ENCODE measurements at regions not wholly inside any gene's neighbourhood (a gene's known extent, or its start where the extent isn't known, plus 50 kb on each side); places are given as distances from the start of the nearest gene placed in this dataset.

GRCh38 chr5:12392246-12392645 is 488.0 kb upstream of the CTNND2 start:
- DNase-seq (ENCODE audit: low read depth): no peak
- no peak for TF ChIP-seq CTCF (IDR thresholded peaks at IDR 0.05; ENCODE audit: insufficient read depth, low read depth, low read length)
- H3K4me3 ChIP-seq (ENCODE audit: low read depth, low read length): no peak overlapping the region

- DNase-seq (ENCODE audit: low read depth): no peak
- H3K4me3 ChIP-seq (ENCODE audit: low read depth, low read length): no peak overlapping the region
- TF ChIP-seq CTCF (IDR thresholded peaks at IDR 0.05; ENCODE audit: insufficient read depth, low read depth, low read length): no peak
Observed at GRCh38 chr5:12385095-12385494, 480.8 kb upstream of the CTNND2 start.

- no peak for TF ChIP-seq CTCF (IDR thresholded peaks at IDR 0.05; ENCODE audit: insufficient read depth, low read depth, low read length)
- no peak overlapping the region for H3K4me3 ChIP-seq (ENCODE audit: low read depth, low read length)
- no peak for DNase-seq (ENCODE audit: low read depth)
Observed at GRCh38 chr5:12384005-12384404, 479.8 kb upstream of the CTNND2 start.

- TF ChIP-seq CTCF (IDR thresholded peaks at IDR 0.05; ENCODE audit: insufficient read depth, low read depth, low read length): no peak
- DNase-seq (ENCODE audit: low read depth): no peak
- no peak overlapping the region for H3K4me3 ChIP-seq (ENCODE audit: low read depth, low read length)
Observed at GRCh38 chr5:12367973-12368372, 463.7 kb upstream of the CTNND2 start.

- no peak for DNase-seq (ENCODE audit: low read depth)
- no peak overlapping the region for H3K4me3 ChIP-seq (ENCODE audit: low read depth, low read length)
- no peak for TF ChIP-seq CTCF (IDR thresholded peaks at IDR 0.05; ENCODE audit: insufficient read depth, low read depth, low read length)
Observed at GRCh38 chr5:12360218-12360617, 456.0 kb upstream of the CTNND2 start.

GRCh38 chr5:12358371-12359090 is 454.3 kb upstream of the CTNND2 start:
- TF ChIP-seq CTCF (IDR thresholded peaks at IDR 0.05; ENCODE audit: insufficient read depth, low read depth, low read length): no peak
- H3K4me3 ChIP-seq (ENCODE audit: low read depth, low read length): no peak overlapping the region
- no peak for DNase-seq (ENCODE audit: low read depth)

- no peak for TF ChIP-seq CTCF (IDR thresholded peaks at IDR 0.05; ENCODE audit: insufficient read depth, low read depth, low read length)
- H3K4me3 ChIP-seq (ENCODE audit: low read depth, low read length): no peak overlapping the region
- DNase-seq (ENCODE audit: low read depth): no peak
Observed at GRCh38 chr5:12357626-12358025, 453.4 kb upstream of the CTNND2 start.

Measured in fibroblast of villous mesenchyme (primary cell).